ENCODE measurements at regions not wholly inside any gene's neighbourhood (a gene's known extent, or its start where the extent isn't known, plus 50 kb on each side); places are given as distances from the start of the nearest gene placed in this dataset.

- TF ChIP-seq, protein P1, sequence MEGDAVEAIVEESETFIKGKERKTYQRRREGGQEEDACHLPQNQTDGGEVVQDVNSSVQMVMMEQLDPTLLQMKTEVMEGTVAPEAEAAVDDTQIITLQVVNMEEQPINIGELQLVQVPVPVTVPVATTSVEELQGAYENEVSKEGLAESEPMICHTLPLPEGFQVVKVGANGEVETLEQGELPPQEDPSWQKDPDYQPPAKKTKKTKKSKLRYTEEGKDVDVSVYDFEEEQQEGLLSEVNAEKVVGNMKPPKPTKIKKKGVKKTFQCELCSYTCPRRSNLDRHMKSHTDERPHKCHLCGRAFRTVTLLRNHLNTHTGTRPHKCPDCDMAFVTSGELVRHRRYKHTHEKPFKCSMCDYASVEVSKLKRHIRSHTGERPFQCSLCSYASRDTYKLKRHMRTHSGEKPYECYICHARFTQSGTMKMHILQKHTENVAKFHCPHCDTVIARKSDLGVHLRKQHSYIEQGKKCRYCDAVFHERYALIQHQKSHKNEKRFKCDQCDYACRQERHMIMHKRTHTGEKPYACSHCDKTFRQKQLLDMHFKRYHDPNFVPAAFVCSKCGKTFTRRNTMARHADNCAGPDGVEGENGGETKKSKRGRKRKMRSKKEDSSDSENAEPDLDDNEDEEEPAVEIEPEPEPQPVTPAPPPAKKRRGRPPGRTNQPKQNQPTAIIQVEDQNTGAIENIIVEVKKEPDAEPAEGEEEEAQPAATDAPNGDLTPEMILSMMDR (IDR thresholded peaks at IDR 0.05; ENCODE audit: low read depth, low read length, poor library complexity, severe bottlenecking): no peak
- no peak for TF ChIP-seq EZH2phosphoT487 (IDR thresholded peaks at IDR 0.05; ENCODE audit: borderline replicate concordance, low read length)
Measured at GRCh38 chr13:55483626-55484158, 1657.0 kb upstream of the PRR20A start.
